Thymus (tissue), 11 donors: ENCODE measurements at regions not wholly inside any gene's neighbourhood (a gene's known extent, or its start where the extent isn't known, plus 50 kb on each side); places are given as distances from the start of the nearest gene placed in this dataset.

Experiments
- DNase-seq, 9 donors: peaks; one replicate each; pipeline ENCODE4 v3.0.0-alpha.2; 2013; ENCODE audit warnings: low spot score in 9 of 9, low read depth in 6 of 9, missing footprints in 1 of 9
- H3K27ac ChIP-seq, 2 donors: one replicate each; pipeline ENCODE4 v1.5.1; 2013; ENCODE audit warnings: control low read depth in 1 of 2, low read depth in 1 of 2, low read length in 1 of 2, mild to moderate bottlenecking in 1 of 2, moderate library complexity in 1 of 2
- H3K27me3 ChIP-seq, 2 donors: one replicate each; pipeline ENCODE4 v1.5.1; 2013; ENCODE audit warnings: low read length in 1 of 2; ENCODE audit not compliant: control insufficient read depth in 2 of 2, insufficient read depth in 1 of 2
- H3K36me3 ChIP-seq, 2 donors: one replicate each; pipeline ENCODE4 v1.5.1; 2013; ENCODE audit warnings: low read length in 1 of 2, mild to moderate bottlenecking in 1 of 2, moderate library complexity in 1 of 2; ENCODE audit not compliant: control insufficient read depth in 2 of 2, insufficient read depth in 2 of 2
- H3K4me1 ChIP-seq, 2 donors: one replicate each; pipeline ENCODE4 v1.5.1; 2013; ENCODE audit warnings: low read length in 2 of 2; ENCODE audit not compliant: control insufficient read depth in 2 of 2, insufficient read depth in 2 of 2
- H3K4me3 ChIP-seq, 2 donors: one replicate each; pipeline ENCODE4 v1.5.1; 2013; ENCODE audit warnings: low read length in 2 of 2, control low read depth in 1 of 2, mild to moderate bottlenecking in 1 of 2
- H3K9me3 ChIP-seq, 2 donors: one replicate each; pipeline ENCODE4 v1.5.1; 2013; ENCODE audit warnings: low read length in 1 of 2, mild to moderate bottlenecking in 1 of 2; ENCODE audit not compliant: control insufficient read depth in 2 of 2, insufficient read depth in 1 of 2
- WGBS: extraction: QIAGEN DNeasy Blood & Tissue Kit; methylation state at CpG from one replicate; pipeline ENCODE4 v1.1.7; 2013; 5-methylcytosine and 5-hydroxymethylcytosine counted together
- donor health status: healthy.

DNA sequence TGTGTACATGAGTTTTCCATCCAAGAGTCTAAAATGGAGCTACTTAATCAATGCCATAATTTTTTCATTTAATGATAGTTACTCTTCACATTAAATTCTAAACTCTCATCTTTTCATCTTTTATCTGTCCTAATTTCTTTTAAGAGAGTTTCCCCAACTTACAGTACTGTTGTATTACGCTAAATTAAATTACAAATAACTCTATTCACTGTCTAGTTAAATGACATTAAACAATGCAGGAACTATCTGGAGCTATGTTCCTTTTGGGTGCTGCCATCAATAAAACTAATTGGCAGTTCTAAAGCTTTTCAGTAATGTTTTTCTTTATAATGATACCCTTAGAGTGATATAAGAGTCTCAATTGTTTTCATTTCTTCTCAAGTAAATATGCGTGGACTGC, 227.6 kb downstream of the ANKRD50 start:
- 95% methylated on average over 2 of the region's 2 CpGs for WGBS
- Histone ChIP-seq H3K4me1 (no peaks in the 10 kb centered on the region), H3K27ac (no peak overlapping the region), H3K4me3 (no peak overlapping the region), H3K9me3 (no peaks in the 10 kb centered on the region), H3K27me3 (no peaks in the 10 kb centered on the region), H3K36me3 (no peaks in the 10 kb centered on the region)
- DNase-seq = no peak

DNA sequence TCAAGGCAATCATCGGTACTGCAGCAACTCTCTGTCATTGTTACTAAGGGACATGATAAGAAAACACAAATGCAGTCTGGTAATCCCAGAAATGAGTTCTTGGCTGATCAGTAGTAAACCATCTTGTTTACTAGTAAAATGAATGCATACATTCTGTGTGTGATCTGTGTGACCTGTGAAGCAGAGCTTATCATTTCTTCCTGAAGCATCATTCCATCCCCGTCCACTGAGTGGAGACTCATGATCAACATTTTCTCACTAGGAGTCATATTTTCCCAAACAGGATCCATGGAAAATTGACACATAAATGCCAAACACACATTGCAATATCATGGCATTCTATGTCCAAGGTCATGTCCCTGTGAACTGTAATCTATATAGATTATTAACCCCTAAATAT, 226.1 kb downstream of the ANKRD50 start:
- WGBS = 99% methylated on average over 2 of the region's 2 CpGs

DNA sequence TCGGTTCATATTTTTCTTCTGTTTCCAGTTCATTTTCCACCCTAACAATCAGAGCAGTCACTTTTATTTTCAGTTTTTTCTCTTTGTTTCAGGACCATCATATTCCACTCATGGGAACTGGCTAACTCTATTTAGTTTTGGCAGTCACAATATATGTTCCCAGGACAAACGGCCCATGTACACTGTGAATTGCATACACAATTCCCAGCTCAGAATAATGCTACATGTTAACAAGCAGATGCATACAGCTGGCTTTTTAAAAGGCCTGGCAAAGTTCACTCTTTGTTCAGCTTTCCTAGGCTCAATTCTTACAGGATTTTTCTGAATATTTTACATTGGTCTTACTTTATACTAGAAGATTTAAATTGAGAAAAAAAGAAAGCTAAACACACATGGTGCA, 224.9 kb downstream of the ANKRD50 start:
- H3K4me3 ChIP-seq = no peak overlapping the region
- no peaks in the 10 kb centered on the region for H3K4me1 ChIP-seq
- no peak overlapping the region for H3K27ac ChIP-seq
- DNase-seq = no peak
- no peaks in the 10 kb centered on the region for H3K9me3 ChIP-seq
- 94% methylated on average over 2 of the region's 2 CpGs for WGBS
- no peaks in the 10 kb centered on the region for H3K27me3 ChIP-seq
- no peaks in the 10 kb centered on the region for H3K36me3 ChIP-seq

More for the DNA sequence above, 226.1 kb downstream of the ANKRD50 start:
- Histone ChIP-seq H3K9me3 (no peaks in the 10 kb centered on the region), H3K27me3 (no peaks in the 10 kb centered on the region), H3K36me3 (no peaks in the 10 kb centered on the region), H3K4me1 (no peaks in the 10 kb centered on the region), H3K27ac (no peak overlapping the region), H3K4me3 (no peak overlapping the region)
- DNase-seq = no peak

DNA sequence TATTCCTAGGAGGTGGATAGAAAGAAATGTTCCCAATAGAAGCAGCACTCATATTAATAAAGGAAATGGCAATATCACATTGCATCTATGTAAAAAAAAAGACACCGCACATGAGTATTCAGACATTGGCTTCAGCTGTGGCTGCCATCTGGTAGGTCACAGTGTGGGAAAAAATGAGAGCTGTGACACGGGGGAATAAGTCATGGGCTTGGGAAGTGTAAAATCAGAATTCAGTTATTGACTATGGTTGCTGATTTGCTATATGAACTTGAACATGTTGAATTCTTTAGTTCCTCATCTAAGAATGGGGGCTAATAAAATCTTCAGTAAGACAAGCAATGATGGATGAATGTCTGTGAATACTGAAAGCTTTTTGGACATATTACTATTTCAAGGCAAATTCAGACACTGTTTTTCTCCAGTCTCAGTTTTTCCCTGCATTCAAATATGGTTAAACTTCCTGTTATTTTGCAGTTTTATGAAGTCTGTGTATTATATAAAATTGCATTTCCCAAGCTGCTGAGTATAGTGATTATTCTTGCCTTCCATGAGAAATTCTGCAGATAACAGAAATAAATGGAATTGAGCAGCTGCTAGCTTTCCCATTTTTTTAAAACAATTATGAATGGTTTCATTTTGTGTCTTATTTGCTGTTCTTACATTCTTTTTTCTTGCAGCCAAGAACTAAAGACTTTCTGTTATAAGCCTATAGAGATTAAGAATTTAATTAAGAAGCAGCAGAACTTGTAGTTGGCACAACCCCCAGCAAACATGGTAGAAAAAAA, 221.0 kb downstream of the ANKRD50 start:
- no peaks in the 10 kb centered on the region for H3K27me3 ChIP-seq
- no peaks in the 10 kb centered on the region for H3K36me3 ChIP-seq
- no peaks in the 10 kb centered on the region for H3K4me1 ChIP-seq
- H3K27ac ChIP-seq = no peak overlapping the region
- H3K9me3 ChIP-seq = no peaks in the 10 kb centered on the region
- no peak overlapping the region for H3K4me3 ChIP-seq
- 93% methylated on average over 2 of the region's 2 CpGs for WGBS
- no peak for DNase-seq

DNA sequence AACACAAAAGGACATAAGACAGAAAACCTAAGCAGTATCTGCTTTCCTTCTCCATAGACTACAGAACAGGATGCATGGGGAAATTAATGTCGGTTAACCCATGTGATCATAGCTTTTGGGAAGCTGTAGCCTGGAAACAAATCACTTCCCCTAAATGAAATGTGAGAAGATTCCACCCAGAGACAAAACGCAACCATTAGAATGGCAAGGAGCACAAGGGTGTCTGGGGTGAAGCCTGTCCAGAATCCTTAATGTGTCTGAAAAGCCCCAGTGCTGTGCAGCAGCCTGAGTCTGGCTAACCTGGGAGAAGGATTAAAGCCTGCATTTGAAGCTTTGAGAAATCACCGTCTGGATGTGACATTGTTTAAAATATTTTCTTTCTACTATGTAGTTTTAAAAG, 213.3 kb downstream of the ANKRD50 start:
- Histone ChIP-seq H3K27ac (no peak overlapping the region), H3K4me1 (no peaks in the 10 kb centered on the region), H3K4me3 (no peak overlapping the region), H3K27me3 (no peaks in the 10 kb centered on the region), H3K36me3 (no peaks in the 10 kb centered on the region), H3K9me3 (no peaks in the 10 kb centered on the region)
- DNase-seq = no peak
- 59% methylated on average over 3 of the region's 3 CpGs for WGBS

DNA sequence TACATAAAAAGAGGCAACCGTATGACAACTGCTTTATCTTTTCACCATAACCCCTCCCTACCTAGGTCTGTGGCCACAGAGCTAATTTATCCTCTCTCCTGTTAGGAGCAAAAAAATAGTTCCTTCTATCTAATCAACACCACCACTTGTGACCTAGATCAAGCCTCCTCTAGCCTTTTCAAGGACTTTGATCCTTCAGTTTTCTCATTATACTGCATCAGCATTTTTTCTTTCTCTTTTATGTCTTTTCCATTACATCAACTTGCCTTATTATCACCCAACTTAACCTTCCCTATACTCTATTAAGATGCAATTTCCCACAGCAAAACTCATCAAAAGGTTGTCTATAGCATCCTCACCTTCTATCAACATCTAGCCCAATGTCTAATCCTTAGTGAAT, 211.0 kb downstream of the ANKRD50 start:
- no peak for DNase-seq
- H3K4me1 ChIP-seq = no peaks in the 10 kb centered on the region
- H3K36me3 ChIP-seq = no peaks in the 10 kb centered on the region
- H3K27ac ChIP-seq = no peak overlapping the region
- H3K9me3 ChIP-seq = no peaks in the 10 kb centered on the region
- H3K4me3 ChIP-seq = no peak overlapping the region
- WGBS = 95% methylated on average over 1 of the region's 1 CpG
- no peaks in the 10 kb centered on the region for H3K27me3 ChIP-seq

DNA sequence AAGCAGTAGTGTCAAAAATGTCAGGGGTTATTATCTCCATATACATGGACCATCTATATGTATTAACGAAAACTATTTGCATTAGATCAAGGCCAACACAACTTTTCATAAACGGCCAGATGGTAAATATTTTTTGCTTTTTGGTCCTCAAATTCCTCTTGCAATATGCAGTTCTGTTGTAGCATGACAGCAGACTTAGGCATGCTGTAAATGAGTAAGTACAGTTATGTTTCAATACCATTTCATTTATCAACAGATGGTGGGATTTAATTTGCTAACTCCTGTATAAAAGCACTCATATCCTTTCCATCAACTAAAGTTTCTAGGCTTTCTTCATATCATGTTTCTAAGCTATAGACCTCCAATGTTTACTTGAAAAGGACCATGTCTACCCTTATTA, 208.1 kb downstream of the ANKRD50 start:
- H3K27me3 ChIP-seq = no peaks in the 10 kb centered on the region
- no peak overlapping the region for H3K4me3 ChIP-seq
- no peak for DNase-seq
- H3K27ac ChIP-seq = no peak overlapping the region
- no peaks in the 10 kb centered on the region for H3K36me3 ChIP-seq
- 95% methylated on average over 2 of the region's 2 CpGs for WGBS
- H3K9me3 ChIP-seq = no peaks in the 10 kb centered on the region
- no peaks in the 10 kb centered on the region for H3K4me1 ChIP-seq

DNA sequence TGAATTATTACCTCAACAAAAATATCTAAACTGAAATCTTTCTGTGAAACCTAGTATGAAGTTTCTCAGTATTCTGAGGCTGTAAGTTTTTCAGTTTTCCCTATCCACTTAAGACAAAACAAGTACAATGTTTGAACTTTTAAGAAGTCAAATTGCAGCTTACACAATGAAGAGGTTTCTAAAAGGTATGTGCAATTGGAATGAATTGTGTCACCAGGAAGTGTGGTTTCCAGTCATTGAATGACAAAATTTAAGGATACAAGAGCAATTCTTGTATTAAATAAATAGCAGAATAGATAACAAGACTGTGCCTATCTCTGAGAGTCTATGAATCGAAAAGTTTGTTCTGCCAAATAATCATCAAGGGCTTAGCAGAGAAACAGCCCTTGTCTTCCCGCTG, 207.3 kb downstream of the ANKRD50 start:
- H3K27ac ChIP-seq = no peak overlapping the region
- H3K4me3 ChIP-seq = no peak overlapping the region
- no peaks in the 10 kb centered on the region for H3K9me3 ChIP-seq
- no peaks in the 10 kb centered on the region for H3K36me3 ChIP-seq
- no peaks in the 10 kb centered on the region for H3K4me1 ChIP-seq
- DNase-seq = no peak
- WGBS = 96% methylated on average over 2 of the region's 2 CpGs
- H3K27me3 ChIP-seq = no peaks in the 10 kb centered on the region

DNA sequence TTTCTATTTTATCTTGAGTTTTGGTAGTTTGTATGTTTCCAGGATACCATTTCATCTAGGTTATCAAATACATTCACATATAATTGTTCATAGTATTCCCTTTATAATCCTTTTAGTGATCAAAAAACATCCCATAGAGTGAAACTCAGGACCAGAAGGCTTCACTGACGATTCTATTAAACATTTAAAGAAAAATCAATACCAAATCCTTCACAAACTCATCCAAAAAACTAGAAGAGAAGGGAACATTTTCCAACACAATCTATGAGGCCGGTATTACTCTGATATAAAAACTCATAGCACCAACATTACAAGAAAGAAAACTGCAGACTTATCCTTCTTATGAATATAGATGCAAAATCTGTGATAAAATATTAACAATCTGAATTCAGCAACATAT, 203.4 kb downstream of the ANKRD50 start:
- H3K36me3 ChIP-seq = no peaks in the 10 kb centered on the region
- 81% methylated on average over 2 of the region's 2 CpGs for WGBS
- no peak overlapping the region for H3K4me3 ChIP-seq
- no peaks in the 10 kb centered on the region for H3K4me1 ChIP-seq
- DNase-seq = no peak
- no peaks in the 10 kb centered on the region for H3K27me3 ChIP-seq
- H3K27ac ChIP-seq = no peak overlapping the region
- H3K9me3 ChIP-seq = no peaks in the 10 kb centered on the region
